CD4-positive, alpha-beta T cell (primary cell): ENCODE measurements at regions not wholly inside any gene's neighbourhood (a gene's known extent, or its start where the extent isn't known, plus 50 kb on each side); places are given as distances from the start of the nearest gene placed in this dataset.

Source experiments
- ATAC-seq: fragments of 200-7000 bp; cut with Tn5 transposase; one replicate; pipeline ENCODE4 v1.10.0; 2022; ENCODE audit warnings: mild to moderate bottlenecking; ENCODE audit not compliant: poor library complexity
- CTCF ChIA-PET: fragments of 350-600 bp; sonication (Branson Sonifier 250); formaldehyde crosslinking; loops from one replicate; lab custom pipeline; 2021; ENCODE audit warnings: antibody characterized with exemption, inconsistent platforms; lab: Charles Lee
- POLR2A ChIA-PET: fragments of 350-600 bp; sonication (Branson Sonifier 250); formaldehyde crosslinking; loops from one replicate; lab custom pipeline; 2021; ENCODE audit warnings: antibody characterized with exemption, inconsistent platforms; lab: Charles Lee
- DNase-seq, 14 experiments: peaks; one replicate each; pipeline ENCODE4 v3.0.0-alpha.2; 2013 to 2020; ENCODE audit warnings: mixed read lengths in 2 of 14
- H3K27ac ChIP-seq, 2 donors: one replicate each; pipeline versions ENCODE4 v1.5.1 to v1.7.0; 2013; ENCODE audit warnings: low read length in 2 of 2, low read depth in 1 of 2, mild to moderate bottlenecking in 1 of 2
- H3K27me3 ChIP-seq, 2 experiments: 1 replicate in 1 of 2; 2 replicates in 1 of 2; pipeline versions ENCODE4 v1.6.1 to v1.7.0; 2013; ENCODE audit warnings: low read length in 2 of 2, control low read depth in 1 of 2, mild to moderate bottlenecking in 1 of 2, moderate library complexity in 1 of 2; ENCODE audit not compliant: insufficient read depth in 2 of 2, control insufficient read depth in 1 of 2
- H3K36me3 ChIP-seq: one replicate; pipeline ENCODE4 v1.6.1; 2013; ENCODE audit warnings: low read length, control low read depth; ENCODE audit not compliant: insufficient read depth
- H3K4me1 ChIP-seq: one replicate; pipeline ENCODE4 v1.6.1; 2013; ENCODE audit warnings: low read length, control low read depth; ENCODE audit not compliant: insufficient read depth
- H3K4me3 ChIP-seq: one replicate; pipeline ENCODE4 v1.5.1; 2013; ENCODE audit warnings: mild to moderate bottlenecking, low read length, moderate library complexity
- H3K9me3 ChIP-seq, 2 experiments: 1 replicate in 1 of 2; 2 replicates in 1 of 2; pipeline versions ENCODE4 v1.6.1 to v1.7.0; 2013; ENCODE audit warnings: low read length in 2 of 2, mild to moderate bottlenecking in 2 of 2, control low read depth in 1 of 2, moderate library complexity in 1 of 2; ENCODE audit not compliant: control insufficient read depth in 1 of 2, insufficient read depth in 1 of 2
- H3K27ac Mint-ChIP-seq: one replicate; pipeline ENCODE4 v1.8.0; 2020; ENCODE audit warnings: mixed read lengths
- H3K27me3 Mint-ChIP-seq: one replicate; pipeline ENCODE4 v1.8.0; 2021; ENCODE audit warnings: mixed read lengths
- H3K36me3 Mint-ChIP-seq: one replicate; pipeline ENCODE4 v1.8.0; 2021; ENCODE audit warnings: low read depth, mixed read lengths
- H3K4me1 Mint-ChIP-seq: one replicate; pipeline ENCODE4 v1.8.0; 2021; ENCODE audit warnings: low read depth, mixed read lengths
- H3K4me3 Mint-ChIP-seq: one replicate; pipeline ENCODE4 v1.8.0; 2020; ENCODE audit warnings: mild to moderate bottlenecking, mixed read lengths
- H3K9me3 Mint-ChIP-seq: one replicate; pipeline ENCODE4 v1.8.0; 2020; ENCODE audit warnings: mixed read lengths
- intact Hi-C, 2 experiments: fragments of 100-400 bp; cut with DNase I in 1 of 2; cut with micrococcal nuclease in 1 of 2; formaldehyde crosslinking; loops; one replicate each; pipeline versions ENCODE4 v1.15.1 to v1.9.0; 2023 to 2025; cut with DNase I, micrococcal nuclease
- TF ChIP-seq, protein P1 (sequence below): fragments of 200-600 bp; IDR thresholded peaks from one replicate; pipeline ENCODE4 v1.8.0; 2022; ENCODE audit warnings: antibody characterized with exemption, mild to moderate bottlenecking

- no peaks in the 10 kb centered on the region for H3K4me1 ChIP-seq
- DNase-seq (no peak), ATAC-seq (no peak)
- ChIA-PET CTCF (interaction anchor here (1.4 to 1.6 kb wide), 2 partner anchors 15 to 22 kb away, joined by 4 read pairs; no protein-coding TSS in a partner anchor), POLR2A (no interaction called here)
- Mint-ChIP-seq H3K4me1 (peaks cover 26% of the 10 kb centered on the region), H3K27ac (no peak overlapping the region), H3K9me3 (peaks cover 2% of the 10 kb centered on the region), H3K36me3 (no peaks in the 10 kb centered on the region), H3K4me3 (no peak overlapping the region), H3K27me3 (no peaks in the 10 kb centered on the region)
- TF ChIP-seq, protein P1, sequence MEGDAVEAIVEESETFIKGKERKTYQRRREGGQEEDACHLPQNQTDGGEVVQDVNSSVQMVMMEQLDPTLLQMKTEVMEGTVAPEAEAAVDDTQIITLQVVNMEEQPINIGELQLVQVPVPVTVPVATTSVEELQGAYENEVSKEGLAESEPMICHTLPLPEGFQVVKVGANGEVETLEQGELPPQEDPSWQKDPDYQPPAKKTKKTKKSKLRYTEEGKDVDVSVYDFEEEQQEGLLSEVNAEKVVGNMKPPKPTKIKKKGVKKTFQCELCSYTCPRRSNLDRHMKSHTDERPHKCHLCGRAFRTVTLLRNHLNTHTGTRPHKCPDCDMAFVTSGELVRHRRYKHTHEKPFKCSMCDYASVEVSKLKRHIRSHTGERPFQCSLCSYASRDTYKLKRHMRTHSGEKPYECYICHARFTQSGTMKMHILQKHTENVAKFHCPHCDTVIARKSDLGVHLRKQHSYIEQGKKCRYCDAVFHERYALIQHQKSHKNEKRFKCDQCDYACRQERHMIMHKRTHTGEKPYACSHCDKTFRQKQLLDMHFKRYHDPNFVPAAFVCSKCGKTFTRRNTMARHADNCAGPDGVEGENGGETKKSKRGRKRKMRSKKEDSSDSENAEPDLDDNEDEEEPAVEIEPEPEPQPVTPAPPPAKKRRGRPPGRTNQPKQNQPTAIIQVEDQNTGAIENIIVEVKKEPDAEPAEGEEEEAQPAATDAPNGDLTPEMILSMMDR: no peak
- H3K4me3 ChIP-seq: no peak overlapping the region
- H3K27ac ChIP-seq: no peak overlapping the region
- intact Hi-C loops: no loop called here
- no peaks in the 10 kb centered on the region for H3K36me3 ChIP-seq
- H3K27me3 ChIP-seq: no peaks in the 10 kb centered on the region
- H3K9me3 ChIP-seq: no peaks in the 10 kb centered on the region
Measured at GRCh38 chr12:91833780-91834359, 311.8 kb downstream of the BTG1 start.

DNA sequence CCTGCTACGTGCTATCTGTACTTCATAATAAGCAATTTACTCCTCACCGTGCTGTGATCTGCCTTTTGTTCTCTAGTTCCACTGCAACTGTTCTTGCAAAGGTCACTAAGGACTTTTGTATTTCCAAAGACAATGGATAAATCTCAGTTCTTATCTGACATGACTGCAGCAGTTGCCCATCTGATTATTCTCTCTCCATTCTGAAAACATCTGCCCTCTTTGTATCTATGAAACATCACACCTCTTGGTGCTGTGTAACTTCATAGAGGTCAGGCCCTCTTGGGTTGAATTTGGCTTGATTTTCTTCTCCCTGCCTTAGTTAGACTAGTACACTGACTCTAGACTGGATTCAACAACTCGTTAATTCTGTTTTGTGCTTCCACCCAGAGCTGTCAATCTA is 319.6 kb downstream of the BTG1 start:
- H3K4me3 Mint-ChIP-seq: no peak overlapping the region
- Histone ChIP-seq H3K36me3 (no peaks in the 10 kb centered on the region), H3K27ac (no peak overlapping the region), H3K4me3 (no peak overlapping the region), H3K9me3 (no peaks in the 10 kb centered on the region), H3K4me1 (no peaks in the 10 kb centered on the region), H3K27me3 (no peaks in the 10 kb centered on the region)
- intact Hi-C loops: no loop called here
- no peak for DNase-seq
- TF ChIP-seq, protein P1: no peak
- CTCF ChIA-PET: no interaction called here
- H3K36me3 Mint-ChIP-seq: no peaks in the 10 kb centered on the region
- H3K9me3 Mint-ChIP-seq: no peaks in the 10 kb centered on the region
- POLR2A ChIA-PET: no interaction called here
- ATAC-seq: no peak
- H3K27ac Mint-ChIP-seq: no peak overlapping the region
- H3K27me3 Mint-ChIP-seq: no peaks in the 10 kb centered on the region
- no peaks in the 10 kb centered on the region for H3K4me1 Mint-ChIP-seq

- no peaks in the 10 kb centered on the region for H3K9me3 Mint-ChIP-seq
Measured at GRCh38 chr12:91824991-91825390, 320.7 kb downstream of the BTG1 start.

More at GRCh38 chr12:91824991-91825390, 320.7 kb downstream of the BTG1 start:
- intact Hi-C loops: no loop called here
- Mint-ChIP-seq H3K36me3 (no peaks in the 10 kb centered on the region), H3K27ac (no peak overlapping the region), H3K27me3 (no peaks in the 10 kb centered on the region), H3K4me3 (no peak overlapping the region), H3K4me1 (no peaks in the 10 kb centered on the region)
- TF ChIP-seq, protein P1: no peak
- DNase-seq: no peak
- POLR2A ChIA-PET: interaction anchor here (0.7 to 1.1 kb wide), 2 partner anchors 52 to 317 kb away, joined by 3 read pairs; no protein-coding TSS in a partner anchor
- Histone ChIP-seq H3K9me3 (no peaks in the 10 kb centered on the region), H3K27me3 (no peaks in the 10 kb centered on the region), H3K4me1 (no peaks in the 10 kb centered on the region), H3K27ac (no peak overlapping the region), H3K4me3 (no peak overlapping the region), H3K36me3 (no peaks in the 10 kb centered on the region)
- ATAC-seq: no peak
- CTCF ChIA-PET: no interaction called here
